ENCODE measurements at regions not wholly inside any gene's neighbourhood (a gene's known extent, or its start where the extent isn't known, plus 50 kb on each side); places are given as distances from the start of the nearest gene placed in this dataset.
"Not testable (repeated sequence)": the region's sequence is repeated elsewhere in the genome, so short reads cannot be mapped to it uniquely, and the experiment has no call there.

GRCh38 chr2:221724631-221725203, 152.6 kb upstream of the EPHA4 start:
- Histone ChIP-seq H3K9me1 (ENCODE audit: control insufficient read depth, insufficient read depth, low read length) (no peaks in the 10 kb centered on the region), H3K4me2 (ENCODE audit: insufficient read depth, low read length) (no peak overlapping the region), H3K36me3 (ENCODE audit: control insufficient read depth, insufficient read depth, low read length) (no peaks in the 10 kb centered on the region), H3K79me2 (ENCODE audit: control insufficient read depth, insufficient read depth, low read length) (no peaks in the 10 kb centered on the region), H3K4me1 (replicated peaks in 1 of 2; ENCODE audit: control insufficient read depth in 2 of 2, insufficient read depth in 2 of 2, low read length in 2 of 2) (no peaks in the 10 kb centered on the region), H3K9ac (ENCODE audit: insufficient read depth in 1 of 2, low read depth in 2 of 2, low read length in 2 of 2) (no peak overlapping the region), H2AFZ (ENCODE audit: low read depth, low read length) (no peak overlapping the region), H3K4me3 (no peak overlapping the region), H3K27ac (ENCODE audit: extremely low read depth, low read depth, low read length) (no peak overlapping the region), H3K27me3 (ENCODE audit: control insufficient read depth in 2 of 2, insufficient read depth in 2 of 2, low read length in 2 of 2) (no peaks in the 10 kb centered on the region), H4K20me1 (replicated peaks; ENCODE audit: control insufficient read depth, insufficient read depth, low read length) (no peaks in the 10 kb centered on the region), H3K9me3 (replicated peaks; ENCODE audit: control insufficient read depth, insufficient read depth, low read depth, low read length) (no peaks in the 10 kb centered on the region)
- intact Hi-C loops (cut with micrococcal nuclease): no loop called here
- no TSS peak for BruUV-seq (replicated peaks)
- POLR2A ChIA-PET: no interaction called here
- in situ Hi-C loops (cut with MboI): no loop called here
- DNase-seq (ENCODE audit: extremely low read depth in 1 of 4, low spot score in 3 of 4): no peak
- WGBS (ENCODE audit: insufficient coverage, low coverage, missing lambda C conversion rate): 0% methylated on average over 1 of the region's 1 CpG
- TF ChIP-seq DDX20 (tag; IDR thresholded peaks at IDR 0.05; ENCODE audit: low read depth) (no peak), SNRNP70 (optimal IDR thresholded peaks at IDR 0.05; ENCODE audit: low read depth, low read length) (no peak), CCAR2 (IDR thresholded peaks at IDR 0.05; ENCODE audit: low read depth, low read length) (no peak), CBX5 (IDR thresholded peaks at IDR 0.05; ENCODE audit: borderline replicate concordance, low read depth) (no peak), ETV1 (tag; conservative IDR thresholded peaks at IDR 0.05; ENCODE audit: low read depth) (no peak), UBTF (IDR thresholded peaks at IDR 0.05; ENCODE audit: borderline replicate concordance in 1 of 2, low read depth in 2 of 2, low read length in 2 of 2) (no peak), STAT5A (IDR thresholded peaks at IDR 0.05; ENCODE audit: borderline replicate concordance, low read length) (no peak), THRAP3 (IDR thresholded peaks at IDR 0.05; ENCODE audit: borderline replicate concordance) (no peak), PHB2 (IDR thresholded peaks at IDR 0.05; ENCODE audit: low read depth) (no peak), PRMT5 (CRISPR knock-in tag; IDR thresholded peaks at IDR 0.05) (no peak)
- TF ChIP-seq, protein P1, sequence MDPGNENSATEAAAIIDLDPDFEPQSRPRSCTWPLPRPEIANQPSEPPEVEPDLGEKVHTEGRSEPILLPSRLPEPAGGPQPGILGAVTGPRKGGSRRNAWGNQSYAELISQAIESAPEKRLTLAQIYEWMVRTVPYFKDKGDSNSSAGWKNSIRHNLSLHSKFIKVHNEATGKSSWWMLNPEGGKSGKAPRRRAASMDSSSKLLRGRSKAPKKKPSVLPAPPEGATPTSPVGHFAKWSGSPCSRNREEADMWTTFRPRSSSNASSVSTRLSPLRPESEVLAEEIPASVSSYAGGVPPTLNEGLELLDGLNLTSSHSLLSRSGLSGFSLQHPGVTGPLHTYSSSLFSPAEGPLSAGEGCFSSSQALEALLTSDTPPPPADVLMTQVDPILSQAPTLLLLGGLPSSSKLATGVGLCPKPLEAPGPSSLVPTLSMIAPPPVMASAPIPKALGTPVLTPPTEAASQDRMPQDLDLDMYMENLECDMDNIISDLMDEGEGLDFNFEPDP (CRISPR knock-in tag; IDR thresholded peaks at IDR 0.05): no peak
- CTCF ChIA-PET (ENCODE audit: low intra/inter-chr PET ratio): no interaction called here
- ATAC-seq: no peak
- no peak for FAIRE-seq

DNA sequence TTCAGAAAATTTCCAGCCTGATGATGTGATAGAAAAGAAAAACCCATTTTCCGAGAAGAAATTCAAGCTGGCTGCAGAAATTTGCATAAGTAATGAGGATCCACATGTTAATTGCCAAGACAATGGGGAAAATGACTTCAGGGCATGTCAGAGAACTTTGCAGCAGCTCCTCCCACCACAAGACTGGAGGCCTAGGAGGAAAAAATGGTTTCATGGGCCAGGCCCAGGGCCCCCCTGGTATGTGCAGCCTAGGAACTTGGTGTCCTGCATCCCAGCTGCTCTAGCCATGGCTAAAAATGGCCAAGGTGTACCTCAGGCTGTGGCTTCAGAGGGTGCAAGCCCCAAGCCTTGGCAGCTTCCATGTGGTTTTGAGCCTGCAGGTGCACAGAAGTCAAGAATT, 152.0 kb upstream of the EPHA4 start:
- H3K4me1 ChIP-seq (replicated peaks in 1 of 2; ENCODE audit: control insufficient read depth in 2 of 2, insufficient read depth in 2 of 2, low read length in 2 of 2); H3K9me1 ChIP-seq (ENCODE audit: control insufficient read depth, insufficient read depth, low read length); H2AFZ ChIP-seq (ENCODE audit: low read depth, low read length); intact Hi-C loops (cut with micrococcal nuclease); H3K9me3 ChIP-seq (replicated peaks; ENCODE audit: control insufficient read depth, insufficient read depth, low read depth, low read length); H3K4me2 ChIP-seq (ENCODE audit: insufficient read depth, low read length); H3K36me3 ChIP-seq (ENCODE audit: control insufficient read depth, insufficient read depth, low read length); DNase-seq (ENCODE audit: extremely low read depth in 1 of 4, low spot score in 3 of 4); H3K27me3 ChIP-seq (ENCODE audit: control insufficient read depth in 2 of 2, insufficient read depth in 2 of 2, low read length in 2 of 2); CTCF ChIA-PET (ENCODE audit: low intra/inter-chr PET ratio); ATAC-seq; H3K4me3 ChIP-seq; H4K20me1 ChIP-seq (replicated peaks; ENCODE audit: control insufficient read depth, insufficient read depth, low read length); in situ Hi-C loops (cut with MboI); POLR2A ChIA-PET; FAIRE-seq; BruUV-seq (replicated peaks); H3K79me2 ChIP-seq (ENCODE audit: control insufficient read depth, insufficient read depth, low read length); H3K27ac ChIP-seq (ENCODE audit: extremely low read depth, low read depth, low read length); H3K9ac ChIP-seq (ENCODE audit: insufficient read depth in 1 of 2, low read depth in 2 of 2, low read length in 2 of 2): not testable (repeated sequence)
- 0% methylated on average over 1 of the region's 1 CpG for WGBS (ENCODE audit: insufficient coverage, low coverage, missing lambda C conversion rate)

Data from K562 (cell line).